HG02571 (cell line): ENCODE measurements at regions not wholly inside any gene's neighbourhood (a gene's known extent, or its start where the extent isn't known, plus 50 kb on each side); places are given as distances from the start of the nearest gene placed in this dataset.

Experiments
- ATAC-seq: cut with Tn5 transposase; IDR thresholded peaks from one replicate; pipeline ENCODE4 v1.9.1; 2021; ENCODE audit warnings: mild to moderate bottlenecking, moderate library complexity; ENCODE audit not compliant: unreplicated experiment

- no peak for ATAC-seq
Observed at GRCh38 chr18:61989138-61989537, 96.3 kb upstream of the RNF152 start.

GRCh38 chr18:61988100-61988499, 95.3 kb upstream of the RNF152 start:
- ATAC-seq, result no peak

GRCh38 chr18:61985681-61986080, 92.9 kb upstream of the RNF152 start:
- no peak for ATAC-seq

- no peak for ATAC-seq
Observed at GRCh38 chr18:61984349-61984748, 91.5 kb upstream of the RNF152 start.

- no peak for ATAC-seq
Observed at GRCh38 chr18:61982475-61982874, 89.7 kb upstream of the RNF152 start.

- ATAC-seq, result no peak
Observed at GRCh38 chr18:61980355-61980754, 87.5 kb upstream of the RNF152 start.

- no peak for ATAC-seq
Observed at GRCh38 chr18:61975526-61976326, 82.9 kb upstream of the RNF152 start.

GRCh38 chr18:61973273-61974115, 80.7 kb upstream of the RNF152 start:
- ATAC-seq, result no peak

- peak; percentile 91 for ATAC-seq
Observed at GRCh38 chr18:61972389-61973264, 79.8 kb upstream of the RNF152 start.

- ATAC-seq, result no peak
Observed at GRCh38 chr18:61967252-61967891, 74.6 kb upstream of the RNF152 start.

- no peak for ATAC-seq
Observed at GRCh38 chr18:61965311-61965710, 72.5 kb upstream of the RNF152 start.

- no peak for ATAC-seq
Observed at GRCh38 chr18:61964616-61965015, 71.8 kb upstream of the RNF152 start.

- no peak for ATAC-seq
Observed at GRCh38 chr18:61963705-61964104, 70.9 kb upstream of the RNF152 start.

GRCh38 chr18:61957801-61958516, 65.2 kb upstream of the RNF152 start:
- no peak for ATAC-seq

GRCh38 chr18:61955644-61956043, 62.8 kb upstream of the RNF152 start:
- ATAC-seq, result peak; percentile 32

GRCh38 chr18:61954096-61954746, 61.4 kb upstream of the RNF152 start:
- ATAC-seq, result no peak

GRCh38 chr18:61953641-61954040, 60.8 kb upstream of the RNF152 start:
- no peak for ATAC-seq

- ATAC-seq, result no peak
Observed at GRCh38 chr18:61953161-61953560, 60.4 kb upstream of the RNF152 start.

GRCh38 chr18:61951396-61951795, 58.6 kb upstream of the RNF152 start:
- ATAC-seq, result no peak
